Activated T-cell treated with anti-CD3 and anti-CD28 coated beads, Interleukin-2, amount 50 U/mL, for 24 hours (primary cell): ENCODE measurements at regions not wholly inside any gene's neighbourhood (a gene's known extent, or its start where the extent isn't known, plus 50 kb on each side); places are given as distances from the start of the nearest gene placed in this dataset.
"Not testable (repeated sequence)": the region's sequence is repeated elsewhere in the genome, so short reads cannot be mapped to it uniquely, and the experiment has no call there.

Experiments used
- DNase-seq: peaks from one replicate; pipeline ENCODE4 v3.0.0-alpha.2; 2020
- H3K27ac Mint-ChIP-seq: 2 replicates; pipeline ENCODE4 v1.8.0; 2020; ENCODE audit warnings: mild to moderate bottlenecking, mixed read lengths
- H3K27me3 Mint-ChIP-seq: 2 replicates; pipeline ENCODE4 v1.8.0; 2020; ENCODE audit warnings: mixed read lengths
- H3K36me3 Mint-ChIP-seq: 2 replicates; pipeline ENCODE4 v1.8.0; 2020; ENCODE audit warnings: low read depth, mixed read lengths
- H3K4me1 Mint-ChIP-seq: 2 replicates; pipeline ENCODE4 v1.8.0; 2020; ENCODE audit warnings: low read depth, mixed read lengths
- H3K4me3 Mint-ChIP-seq: 2 replicates; pipeline ENCODE4 v1.8.0; 2020; ENCODE audit warnings: mild to moderate bottlenecking, moderate library complexity, mixed read lengths
- H3K9me3 Mint-ChIP-seq: 2 replicates; pipeline ENCODE4 v1.8.0; 2020; ENCODE audit warnings: mixed read lengths

- H3K27ac Mint-ChIP-seq, result no peak overlapping the region
- no peak for DNase-seq
- H3K9me3 Mint-ChIP-seq, result peaks cover 16% of the 10 kb centered on the region
- H3K36me3 Mint-ChIP-seq, result no peaks in the 10 kb centered on the region
- no peaks in the 10 kb centered on the region for H3K27me3 Mint-ChIP-seq
- no peak overlapping the region for H3K4me3 Mint-ChIP-seq
- H3K4me1 Mint-ChIP-seq, result no peaks in the 10 kb centered on the region
Measured at GRCh38 chr18:4734903-4735302, 279.8 kb upstream of the DLGAP1 start.

DNA sequence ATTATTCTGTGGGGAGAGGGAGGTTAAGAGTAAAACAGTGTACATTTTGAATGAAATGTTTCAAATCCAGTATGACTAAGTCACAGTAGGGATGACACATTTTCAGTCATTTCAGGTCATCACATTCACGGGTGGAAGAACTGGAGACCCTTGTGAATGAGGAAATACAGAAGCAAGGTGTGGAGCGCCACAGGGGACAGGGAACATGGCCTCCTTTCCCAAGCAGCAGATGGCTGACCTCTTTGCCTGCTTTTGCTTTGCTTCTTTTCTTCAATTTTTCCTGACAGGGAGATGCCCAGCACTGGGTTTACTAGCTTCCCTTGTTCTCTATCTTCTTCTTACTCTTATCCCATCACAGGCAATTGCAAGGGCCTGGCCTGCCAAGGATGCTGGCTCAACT, 278.9 kb upstream of the DLGAP1 start:
- Mint-ChIP-seq H3K9me3 (peaks cover 16% of the 10 kb centered on the region), H3K4me3 (no peak overlapping the region), H3K36me3 (no peaks in the 10 kb centered on the region), H3K4me1 (no peaks in the 10 kb centered on the region), H3K27me3 (no peaks in the 10 kb centered on the region), H3K27ac (no peak overlapping the region)
- DNase-seq, result no peak

- Mint-ChIP-seq H3K27me3 (no peaks in the 10 kb centered on the region), H3K4me1 (no peaks in the 10 kb centered on the region), H3K27ac (no peak overlapping the region), H3K9me3 (peaks cover 11% of the 10 kb centered on the region), H3K4me3 (no peak overlapping the region), H3K36me3 (no peaks in the 10 kb centered on the region)
- no peak for DNase-seq
Measured at GRCh38 chr18:4721545-4721944, 266.4 kb upstream of the DLGAP1 start.

DNA sequence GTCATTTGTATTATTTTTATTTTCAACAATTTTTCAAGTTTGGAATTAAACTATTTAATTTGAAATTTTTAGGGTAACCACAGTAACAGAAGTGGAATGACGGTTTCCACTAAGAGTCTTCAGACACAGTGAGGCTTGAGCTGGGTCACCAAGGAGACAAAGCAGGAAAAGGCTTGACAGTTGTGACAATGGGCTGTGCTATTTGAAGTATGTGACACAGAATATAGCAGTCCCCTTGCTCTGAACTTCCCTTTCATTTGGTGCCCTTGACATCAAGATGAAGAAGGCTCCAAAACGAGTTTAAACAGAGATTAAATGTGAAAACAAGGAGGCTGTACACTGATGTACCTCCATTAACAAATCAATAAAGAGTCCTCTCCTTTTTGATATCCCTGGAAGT, 265.4 kb upstream of the DLGAP1 start:
- Mint-ChIP-seq H3K4me1 (no peaks in the 10 kb centered on the region), H3K27me3 (no peaks in the 10 kb centered on the region), H3K36me3 (no peaks in the 10 kb centered on the region), H3K4me3 (no peak overlapping the region), H3K27ac (no peak overlapping the region), H3K9me3 (peaks cover 6% of the 10 kb centered on the region)
- DNase-seq, result no peak

DNA sequence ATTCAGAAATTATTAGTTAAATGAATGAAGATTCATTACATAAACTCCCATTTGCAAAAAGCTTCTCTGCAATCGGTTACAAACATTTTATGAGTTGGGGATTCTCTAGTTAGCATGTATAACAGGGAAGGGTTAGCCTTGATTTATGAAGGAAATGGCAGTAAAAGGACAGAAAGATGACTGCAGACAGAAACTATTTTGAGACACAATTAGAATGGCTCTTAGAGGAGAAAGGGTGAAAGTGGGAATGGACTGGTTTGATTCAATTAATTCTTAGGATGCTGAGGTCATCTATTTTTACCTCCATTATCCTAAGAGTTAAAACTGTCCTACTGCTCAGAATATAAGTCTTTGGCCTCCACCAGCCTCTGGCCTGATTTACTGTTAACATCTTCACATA, 250.8 kb upstream of the DLGAP1 start:
- no peaks in the 10 kb centered on the region for H3K27me3 Mint-ChIP-seq
- H3K9me3 Mint-ChIP-seq, result peaks cover 9% of the 10 kb centered on the region
- H3K27ac Mint-ChIP-seq, result no peak overlapping the region
- no peaks in the 10 kb centered on the region for H3K4me1 Mint-ChIP-seq
- H3K4me3 Mint-ChIP-seq, result no peak overlapping the region
- no peaks in the 10 kb centered on the region for H3K36me3 Mint-ChIP-seq
- DNase-seq, result no peak

GRCh38 chr18:4704781-4705180, 249.7 kb upstream of the DLGAP1 start:
- Mint-ChIP-seq H3K9me3 (peaks cover 8% of the 10 kb centered on the region), H3K4me3 (no peak overlapping the region), H3K27me3 (no peaks in the 10 kb centered on the region), H3K4me1 (no peaks in the 10 kb centered on the region), H3K27ac (no peak overlapping the region), H3K36me3 (no peaks in the 10 kb centered on the region)
- no peak for DNase-seq

- peaks cover 11% of the 10 kb centered on the region for H3K9me3 Mint-ChIP-seq
- no peaks in the 10 kb centered on the region for H3K27me3 Mint-ChIP-seq
- no peak overlapping the region for H3K4me3 Mint-ChIP-seq
- H3K27ac Mint-ChIP-seq, result no peak overlapping the region
- H3K36me3 Mint-ChIP-seq, result no peaks in the 10 kb centered on the region
- H3K4me1 Mint-ChIP-seq, result no peaks in the 10 kb centered on the region
- DNase-seq, result no peak
Measured at GRCh38 chr18:4691836-4692235, 236.7 kb upstream of the DLGAP1 start.

- not testable (repeated sequence) for H3K36me3 Mint-ChIP-seq, H3K4me1 Mint-ChIP-seq, H3K4me3 Mint-ChIP-seq, DNase-seq, H3K27me3 Mint-ChIP-seq, H3K27ac Mint-ChIP-seq
- peaks cover 20% of the 10 kb centered on the region for H3K9me3 Mint-ChIP-seq
Measured at GRCh38 chr18:4678685-4679084, 223.6 kb upstream of the DLGAP1 start.

DNA sequence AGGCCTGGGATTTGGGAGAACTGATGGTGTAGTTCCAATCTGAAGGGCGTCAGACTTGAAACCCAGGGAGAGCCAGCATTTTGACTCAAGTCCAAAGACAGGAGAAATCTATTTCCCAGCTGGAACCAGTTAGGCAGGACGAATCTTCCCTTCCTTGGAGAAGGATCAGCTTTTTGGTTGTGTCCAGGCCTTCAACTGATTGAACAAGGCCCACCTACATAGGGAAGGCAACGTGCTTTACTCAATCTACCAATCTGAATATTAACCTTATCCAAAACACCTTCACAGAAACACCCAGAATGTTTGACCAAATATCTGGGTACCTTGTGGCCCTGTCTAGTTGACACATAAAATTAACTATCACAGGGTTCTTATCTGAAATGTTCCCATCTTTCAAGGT, 221.9 kb upstream of the DLGAP1 start:
- H3K36me3 Mint-ChIP-seq, result no peaks in the 10 kb centered on the region
- H3K9me3 Mint-ChIP-seq, result peaks cover 25% of the 10 kb centered on the region
- H3K4me3 Mint-ChIP-seq, result no peak overlapping the region
- H3K27ac Mint-ChIP-seq, result no peak overlapping the region
- DNase-seq, result no peak
- H3K27me3 Mint-ChIP-seq, result no peaks in the 10 kb centered on the region
- H3K4me1 Mint-ChIP-seq, result no peaks in the 10 kb centered on the region

- Mint-ChIP-seq H3K4me3 (no peak overlapping the region), H3K27me3 (no peaks in the 10 kb centered on the region), H3K27ac (no peak overlapping the region), H3K9me3 (peaks cover 31% of the 10 kb centered on the region), H3K36me3 (no peaks in the 10 kb centered on the region), H3K4me1 (no peaks in the 10 kb centered on the region)
- DNase-seq, result no peak
Measured at GRCh38 chr18:4672162-4672561, 217.1 kb upstream of the DLGAP1 start.

DNA sequence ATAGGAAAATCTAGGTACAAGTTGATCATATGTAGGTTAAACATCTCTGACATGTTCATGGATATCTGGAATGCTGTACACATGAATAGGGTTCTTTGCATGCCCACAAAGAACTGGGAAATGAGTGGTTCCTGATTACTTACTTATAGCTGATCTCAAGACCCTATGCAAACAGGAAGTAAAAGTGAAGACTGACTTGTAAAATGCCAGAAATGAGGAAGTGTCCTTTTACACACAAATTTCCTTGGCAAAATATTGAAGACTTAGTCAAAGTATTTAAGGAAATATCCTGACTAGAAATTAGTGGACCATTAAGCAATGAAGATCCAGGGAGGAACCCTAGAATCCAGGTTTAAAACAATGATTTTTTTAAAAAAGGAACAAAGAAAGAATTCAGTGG, 203.7 kb upstream of the DLGAP1 start:
- Mint-ChIP-seq H3K27ac (no peak overlapping the region), H3K4me3 (no peak overlapping the region), H3K4me1 (no peaks in the 10 kb centered on the region), H3K27me3 (no peaks in the 10 kb centered on the region), H3K36me3 (no peaks in the 10 kb centered on the region), H3K9me3 (peaks cover 17% of the 10 kb centered on the region)
- DNase-seq, result no peak

DNA sequence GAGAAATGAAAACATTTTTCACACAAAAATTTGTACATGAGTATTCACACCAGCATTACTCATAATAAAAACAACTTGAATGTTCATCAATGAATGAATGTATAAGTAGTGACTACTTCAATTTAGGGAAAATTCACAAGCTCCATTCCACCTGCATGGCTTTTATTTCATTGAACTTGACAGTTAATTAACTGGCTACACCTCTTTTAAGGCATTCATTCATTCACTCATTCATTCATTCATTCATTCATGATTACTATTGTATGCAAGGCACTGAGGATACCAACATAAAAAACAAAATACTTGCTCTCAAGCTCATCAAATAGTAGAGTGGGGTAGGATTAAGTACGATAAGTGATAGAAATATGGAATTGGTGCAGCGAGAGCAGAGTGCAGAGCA, 198.3 kb upstream of the DLGAP1 start:
- no peak overlapping the region for H3K27ac Mint-ChIP-seq
- peaks cover 13% of the 10 kb centered on the region for H3K9me3 Mint-ChIP-seq
- no peaks in the 10 kb centered on the region for H3K4me1 Mint-ChIP-seq
- H3K4me3 Mint-ChIP-seq, result no peak overlapping the region
- DNase-seq, result no peak
- H3K27me3 Mint-ChIP-seq, result no peaks in the 10 kb centered on the region
- H3K36me3 Mint-ChIP-seq, result no peaks in the 10 kb centered on the region

- no peak for DNase-seq
- H3K27ac Mint-ChIP-seq, result no peak overlapping the region
- no peaks in the 10 kb centered on the region for H3K27me3 Mint-ChIP-seq
- no peaks in the 10 kb centered on the region for H3K9me3 Mint-ChIP-seq
- no peak overlapping the region for H3K4me3 Mint-ChIP-seq
- H3K4me1 Mint-ChIP-seq, result no peaks in the 10 kb centered on the region
- H3K36me3 Mint-ChIP-seq, result no peaks in the 10 kb centered on the region
Measured at GRCh38 chr18:4641771-4642368, 186.8 kb upstream of the DLGAP1 start.

DNA sequence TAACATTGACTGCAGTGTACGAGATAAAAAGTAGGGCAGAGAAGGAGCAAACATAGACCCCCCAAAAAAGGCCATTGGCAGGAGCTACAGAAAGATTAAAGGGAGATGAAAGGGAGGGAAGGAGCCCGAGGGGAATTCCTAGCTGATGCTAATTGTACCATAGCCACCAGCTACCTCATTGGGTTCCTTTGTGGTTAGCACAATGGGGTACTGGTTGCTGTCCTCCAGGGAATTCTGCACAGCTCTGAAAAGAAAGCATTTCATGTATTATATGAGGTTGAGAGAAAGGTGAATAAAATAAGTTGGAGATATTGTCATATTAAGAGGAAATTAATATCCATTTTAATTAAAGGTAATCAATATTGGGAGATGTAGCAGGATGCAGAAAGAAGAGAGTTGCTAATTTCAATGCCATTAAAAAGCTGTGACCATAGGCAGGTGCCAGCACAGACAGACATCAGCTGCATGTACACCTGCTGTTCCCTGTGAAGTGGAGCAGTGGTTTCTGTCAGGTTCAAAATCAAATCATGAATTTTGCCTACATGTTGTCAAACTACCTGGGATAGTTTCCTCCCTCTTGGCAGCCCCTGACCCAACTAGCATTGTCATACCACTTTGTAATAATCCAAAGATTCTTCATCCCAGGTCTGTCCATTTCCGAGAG, 185.4 kb upstream of the DLGAP1 start:
- H3K4me1 Mint-ChIP-seq, result no peaks in the 10 kb centered on the region
- DNase-seq, result no peak

GRCh38 chr18:4639628-4640310, 184.7 kb upstream of the DLGAP1 start:
- H3K36me3 Mint-ChIP-seq, result no peaks in the 10 kb centered on the region
- H3K27me3 Mint-ChIP-seq, result no peaks in the 10 kb centered on the region
- no peak overlapping the region for H3K4me3 Mint-ChIP-seq
- no peaks in the 10 kb centered on the region for H3K9me3 Mint-ChIP-seq
- H3K27ac Mint-ChIP-seq, result no peak overlapping the region
- H3K4me1 Mint-ChIP-seq, result no peaks in the 10 kb centered on the region
- DNase-seq, result no peak

More for the DNA sequence above, 185.4 kb upstream of the DLGAP1 start:
- H3K27me3 Mint-ChIP-seq, result no peaks in the 10 kb centered on the region
- no peak overlapping the region for H3K4me3 Mint-ChIP-seq
- H3K36me3 Mint-ChIP-seq, result no peaks in the 10 kb centered on the region
- H3K27ac Mint-ChIP-seq, result no peak overlapping the region
- no peaks in the 10 kb centered on the region for H3K9me3 Mint-ChIP-seq
